Stimulated activated CD8-positive, alpha-beta memory T cell treated with anti-CD3 and anti-CD28 coated beads, Interleukin-15, amount 100 ng/mL, for 24 hours (primary cell): ENCODE measurements at regions not wholly inside any gene's neighbourhood (a gene's known extent, or its start where the extent isn't known, plus 50 kb on each side); places are given as distances from the start of the nearest gene placed in this dataset.

Experiments
- DNase-seq: peaks from one replicate; pipeline ENCODE4 v3.0.0-alpha.2; 2020; ENCODE audit warnings: low read depth

GRCh38 chr2:133718688-133719201, 150.5 kb upstream of the NCKAP5 start:
- DNase-seq, result no peak

- no peak for DNase-seq
Observed at GRCh38 chr2:133720429-133720828, 152.2 kb upstream of the NCKAP5 start.

- DNase-seq, result no peak
Observed at GRCh38 chr2:133721118-133721517, 152.9 kb upstream of the NCKAP5 start.

- no peak for DNase-seq
Observed at GRCh38 chr2:133723133-133723532, 154.9 kb upstream of the NCKAP5 start.

GRCh38 chr2:133726973-133727372, 158.7 kb upstream of the NCKAP5 start:
- no peak for DNase-seq

- DNase-seq, result no peak
Observed at GRCh38 chr2:133732059-133732458, 163.8 kb upstream of the NCKAP5 start.

- DNase-seq, result no peak
Observed at GRCh38 chr2:133732982-133733900, 165.0 kb upstream of the NCKAP5 start.

- no peak for DNase-seq
Observed at GRCh38 chr2:133733901-133734255, 165.6 kb upstream of the NCKAP5 start.

- DNase-seq, result no peak
Observed at GRCh38 chr2:133734716-133735495, 166.6 kb upstream of the NCKAP5 start.

- no peak for DNase-seq
Observed at GRCh38 chr2:133736674-133737073, 168.4 kb upstream of the NCKAP5 start.

- no peak for DNase-seq
Observed at GRCh38 chr2:133737242-133737993, 169.2 kb upstream of the NCKAP5 start.

- no peak for DNase-seq
Observed at GRCh38 chr2:133739039-133739438, 170.8 kb upstream of the NCKAP5 start.

- DNase-seq, result no peak
Observed at GRCh38 chr2:133740500-133740899, 172.2 kb upstream of the NCKAP5 start.

GRCh38 chr2:133748007-133748700, 179.9 kb upstream of the NCKAP5 start:
- no peak for DNase-seq

GRCh38 chr2:133753665-133754064, 185.4 kb upstream of the NCKAP5 start:
- DNase-seq, result no peak

- DNase-seq, result no peak
Observed at GRCh38 chr2:133755480-133756300, 187.4 kb upstream of the NCKAP5 start.

GRCh38 chr2:133756833-133757232, 188.6 kb upstream of the NCKAP5 start:
- DNase-seq, result no peak

- no peak for DNase-seq
Observed at GRCh38 chr2:133760376-133760775, 192.1 kb upstream of the NCKAP5 start.

- DNase-seq, result no peak
Observed at GRCh38 chr2:133765658-133766057, 197.4 kb upstream of the NCKAP5 start.

GRCh38 chr2:133766164-133766832, 198.0 kb upstream of the NCKAP5 start:
- no peak for DNase-seq
